Tibial nerve (tissue), 3 donors: ENCODE measurements at regions not wholly inside any gene's neighbourhood (a gene's known extent, or its start where the extent isn't known, plus 50 kb on each side); places are given as distances from the start of the nearest gene placed in this dataset.

Experiments used
- CTCF ChIP-seq, 5 experiments: fragments of 200-600 bp in 3 of 5; fragments of 450-650 bp in 2 of 5; sonication (generic) in 3 of 5; IDR thresholded peaks; one replicate each; pipeline ENCODE4 v1.5.1; 2016 to 2019; ENCODE audit warnings: antibody characterized with exemption in 5 of 5, mild to moderate bottlenecking in 3 of 5, moderate library complexity in 2 of 5
- POLR2A ChIP-seq, 2 donors: fragments of 450-650 bp; IDR thresholded peaks; one replicate each; pipeline ENCODE4 v1.6.1; 2017; ENCODE audit warnings: antibody characterized with exemption in 2 of 2, mild to moderate bottlenecking in 2 of 2, moderate library complexity in 2 of 2

- TF ChIP-seq CTCF (IDR thresholded peaks at IDR 0.05) = no peak
- no peak for TF ChIP-seq POLR2A (IDR thresholded peaks at IDR 0.05)
These were observed 133.8 kb upstream of the F3 start for GRCh38 chr1:94675373-94675772.
